Osteocyte (in vitro differentiated cells): ENCODE measurements at regions not wholly inside any gene's neighbourhood (a gene's known extent, or its start where the extent isn't known, plus 50 kb on each side); places are given as distances from the start of the nearest gene placed in this dataset.

ENCODE experiments used
- DNase-seq: peaks from one replicate; pipeline ENCODE4 v3.0.0; 2021; ENCODE audit warnings: mixed read lengths; ENCODE audit not compliant: unreplicated experiment; ENCODE audit errors: extremely low spot score
- H3K27ac Mint-ChIP-seq: one replicate; pipeline ENCODE4 v1.8.0; 2021; ENCODE audit warnings: mild to moderate bottlenecking, mixed read lengths; ENCODE audit not compliant: unreplicated experiment
- H3K27me3 Mint-ChIP-seq: one replicate; pipeline ENCODE4 v1.8.0; 2021; ENCODE audit warnings: mixed read lengths; ENCODE audit not compliant: unreplicated experiment
- H3K36me3 Mint-ChIP-seq: one replicate; pipeline ENCODE4 v1.8.0; 2021; ENCODE audit warnings: mixed read lengths; ENCODE audit not compliant: unreplicated experiment
- H3K4me1 Mint-ChIP-seq: one replicate; pipeline ENCODE4 v1.8.0; 2021; ENCODE audit warnings: mixed read lengths; ENCODE audit not compliant: unreplicated experiment
- H3K4me3 Mint-ChIP-seq: one replicate; pipeline ENCODE4 v1.8.0; 2021; ENCODE audit warnings: mild to moderate bottlenecking, moderate library complexity, mixed read lengths; ENCODE audit not compliant: unreplicated experiment
- H3K9me3 Mint-ChIP-seq: one replicate; pipeline ENCODE4 v1.8.0; 2021; ENCODE audit warnings: mixed read lengths; ENCODE audit not compliant: unreplicated experiment
- TF ChIP-seq, protein P1 (sequence below): fragments of 200-600 bp; sonication (generic); IDR thresholded peaks from 2 replicates; pipeline ENCODE4 v1.5.0; 2021; ENCODE audit warnings: antibody characterized with exemption, mild to moderate bottlenecking, moderate library complexity

DNA sequence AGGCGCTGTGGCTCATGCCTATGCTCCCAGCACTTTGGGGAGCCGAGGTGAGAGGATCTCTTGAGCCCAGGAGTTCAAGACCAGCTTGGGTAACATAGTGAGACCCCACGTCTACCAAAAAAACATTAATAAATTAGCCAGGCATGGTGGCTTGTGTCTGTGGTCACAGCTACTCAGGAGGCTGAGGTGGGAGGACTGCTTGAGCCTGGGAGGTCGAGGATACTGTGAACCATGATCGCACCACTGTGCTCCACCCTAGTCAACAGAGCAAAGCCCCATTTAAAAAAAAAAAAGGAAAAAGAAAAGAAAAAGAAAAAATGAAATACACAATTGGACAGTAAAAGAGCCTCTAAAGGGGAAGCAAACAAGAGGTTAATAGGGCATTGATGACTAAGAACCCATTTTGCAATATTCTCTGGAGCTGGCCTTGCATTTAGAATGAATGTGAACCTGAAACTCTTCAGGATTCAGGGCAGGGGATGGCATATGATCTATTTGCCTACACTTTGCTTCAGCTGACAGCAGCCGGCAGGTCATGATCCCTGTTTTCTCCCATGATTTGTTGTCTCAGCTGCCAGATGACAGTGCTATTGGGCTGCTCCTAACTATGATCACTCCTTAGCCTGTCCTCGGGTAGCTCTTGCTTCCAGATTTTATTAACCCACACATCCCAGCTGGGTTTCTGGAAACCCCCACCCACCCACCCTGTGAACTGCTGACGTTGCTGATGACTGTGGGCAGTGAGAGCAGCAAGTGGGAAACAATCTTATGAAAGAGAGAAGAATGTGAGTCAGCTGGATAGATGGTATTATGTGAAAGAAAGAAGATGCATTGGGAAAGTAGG, 83.8 kb upstream of the ELOVL5 start:
- Mint-ChIP-seq H3K27ac (no peak overlapping the region), H3K9me3 (no peaks in the 10 kb centered on the region), H3K27me3 (peaks cover 25% of the 10 kb centered on the region), H3K36me3 (no peaks in the 10 kb centered on the region), H3K4me1 (peaks cover 15% of the 10 kb centered on the region), H3K4me3 (no peak overlapping the region)
- DNase-seq: no peak
- TF ChIP-seq, protein P1, sequence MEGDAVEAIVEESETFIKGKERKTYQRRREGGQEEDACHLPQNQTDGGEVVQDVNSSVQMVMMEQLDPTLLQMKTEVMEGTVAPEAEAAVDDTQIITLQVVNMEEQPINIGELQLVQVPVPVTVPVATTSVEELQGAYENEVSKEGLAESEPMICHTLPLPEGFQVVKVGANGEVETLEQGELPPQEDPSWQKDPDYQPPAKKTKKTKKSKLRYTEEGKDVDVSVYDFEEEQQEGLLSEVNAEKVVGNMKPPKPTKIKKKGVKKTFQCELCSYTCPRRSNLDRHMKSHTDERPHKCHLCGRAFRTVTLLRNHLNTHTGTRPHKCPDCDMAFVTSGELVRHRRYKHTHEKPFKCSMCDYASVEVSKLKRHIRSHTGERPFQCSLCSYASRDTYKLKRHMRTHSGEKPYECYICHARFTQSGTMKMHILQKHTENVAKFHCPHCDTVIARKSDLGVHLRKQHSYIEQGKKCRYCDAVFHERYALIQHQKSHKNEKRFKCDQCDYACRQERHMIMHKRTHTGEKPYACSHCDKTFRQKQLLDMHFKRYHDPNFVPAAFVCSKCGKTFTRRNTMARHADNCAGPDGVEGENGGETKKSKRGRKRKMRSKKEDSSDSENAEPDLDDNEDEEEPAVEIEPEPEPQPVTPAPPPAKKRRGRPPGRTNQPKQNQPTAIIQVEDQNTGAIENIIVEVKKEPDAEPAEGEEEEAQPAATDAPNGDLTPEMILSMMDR: no peak

- H3K4me3 Mint-ChIP-seq: no peak overlapping the region
- no peaks in the 10 kb centered on the region for H3K36me3 Mint-ChIP-seq
- H3K4me1 Mint-ChIP-seq: peaks cover 7% of the 10 kb centered on the region
- H3K27ac Mint-ChIP-seq: no peak overlapping the region
- no peaks in the 10 kb centered on the region for H3K9me3 Mint-ChIP-seq
- TF ChIP-seq, protein P1: no peak
- DNase-seq: no peak
- H3K27me3 Mint-ChIP-seq: peaks cover 31% of the 10 kb centered on the region
Measured at GRCh38 chr6:53431704-53432103, 83.0 kb upstream of the ELOVL5 start.

DNA sequence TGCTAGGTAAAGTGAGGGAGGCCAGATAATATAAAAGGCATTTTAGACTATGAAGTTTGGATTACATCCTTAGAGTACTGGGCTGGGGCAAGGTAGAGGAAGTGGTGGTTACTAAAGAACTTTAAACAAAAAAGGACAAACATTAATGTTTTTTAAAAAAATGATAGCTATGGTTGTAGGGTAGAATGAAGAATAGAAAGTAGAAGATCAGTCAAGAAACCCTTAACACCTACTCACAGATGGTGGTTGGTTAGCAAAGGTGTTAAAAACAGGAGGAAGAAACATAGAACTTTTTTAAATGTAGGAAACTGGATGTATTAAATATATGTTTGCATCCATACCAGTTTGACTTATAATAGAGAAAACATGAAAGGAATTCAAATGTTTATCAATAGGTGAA, 80.7 kb upstream of the ELOVL5 start:
- H3K27me3 Mint-ChIP-seq: peaks cover 45% of the 10 kb centered on the region
- H3K27ac Mint-ChIP-seq: no peak overlapping the region
- no peaks in the 10 kb centered on the region for H3K36me3 Mint-ChIP-seq
- DNase-seq: no peak
- no peaks in the 10 kb centered on the region for H3K9me3 Mint-ChIP-seq
- peaks cover 7% of the 10 kb centered on the region for H3K4me1 Mint-ChIP-seq
- no peak overlapping the region for H3K4me3 Mint-ChIP-seq
- TF ChIP-seq, protein P1: no peak

DNA sequence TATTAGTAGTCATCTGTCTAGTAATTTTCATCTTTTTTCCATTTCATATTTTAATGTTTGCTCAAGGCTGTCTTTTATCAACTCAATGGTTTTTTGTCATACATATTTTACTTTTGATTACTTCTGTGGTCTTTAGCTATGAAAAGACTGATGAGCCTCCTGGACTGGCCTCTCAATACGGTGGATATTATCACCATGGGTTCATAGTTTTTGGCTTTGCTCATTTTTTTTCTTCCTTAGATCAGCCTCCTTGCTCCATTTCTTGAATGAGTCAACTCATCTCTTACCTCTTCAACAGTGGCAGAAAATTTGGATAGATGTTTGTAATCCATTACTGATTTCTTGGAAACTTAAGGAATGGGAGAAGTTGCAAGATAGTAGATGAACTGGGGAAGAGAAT, 80.1 kb upstream of the ELOVL5 start:
- peaks cover 7% of the 10 kb centered on the region for H3K4me1 Mint-ChIP-seq
- H3K4me3 Mint-ChIP-seq: no peak overlapping the region

DNA sequence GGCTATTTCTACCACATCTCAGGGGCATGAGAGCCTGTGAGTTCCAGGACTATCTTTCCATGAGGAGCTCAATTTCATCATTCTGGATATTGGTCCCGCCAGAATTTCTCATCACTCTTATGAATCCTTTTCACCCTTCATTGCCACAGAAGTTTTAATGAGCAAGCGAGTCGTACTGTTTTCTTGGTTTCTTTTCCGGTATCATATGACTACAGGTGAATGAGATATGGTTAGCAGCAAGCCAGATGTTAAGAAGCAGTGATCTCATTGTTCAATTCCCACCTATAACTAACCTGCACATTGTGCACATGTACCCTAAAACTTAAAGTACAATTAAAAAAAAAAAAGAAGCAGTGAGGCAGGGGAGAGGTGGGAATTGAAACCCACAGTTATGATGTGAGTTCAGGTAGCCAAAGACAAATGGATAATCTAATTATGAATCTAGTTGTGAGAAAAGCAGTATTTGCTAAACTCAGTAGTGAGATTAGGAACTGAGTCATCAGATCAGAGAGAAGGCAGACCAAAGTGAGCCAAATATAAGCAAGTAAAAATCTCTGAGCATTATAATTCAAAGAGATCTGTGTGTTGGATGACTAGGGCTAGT, 78.0 kb upstream of the ELOVL5 start:
- DNase-seq: no peak
- H3K9me3 Mint-ChIP-seq: no peaks in the 10 kb centered on the region
- no peaks in the 10 kb centered on the region for H3K4me1 Mint-ChIP-seq
- H3K27ac Mint-ChIP-seq: no peak overlapping the region
- TF ChIP-seq, protein P1: no peak
- H3K4me3 Mint-ChIP-seq: no peak overlapping the region
- H3K36me3 Mint-ChIP-seq: no peaks in the 10 kb centered on the region
- peaks cover 68% of the 10 kb centered on the region for H3K27me3 Mint-ChIP-seq

More for the DNA sequence above, 80.1 kb upstream of the ELOVL5 start:
- no peak for DNase-seq
- Mint-ChIP-seq H3K27me3 (peaks cover 50% of the 10 kb centered on the region), H3K9me3 (no peaks in the 10 kb centered on the region), H3K27ac (no peak overlapping the region), H3K36me3 (no peaks in the 10 kb centered on the region)
- TF ChIP-seq, protein P1: no peak
